ENCODE measurements at regions not wholly inside any gene's neighbourhood (a gene's known extent, or its start where the extent isn't known, plus 50 kb on each side); places are given as distances from the start of the nearest gene placed in this dataset.
"Not testable (repeated sequence)": the region's sequence is repeated elsewhere in the genome, so short reads cannot be mapped to it uniquely, and the experiment has no call there.

DNA sequence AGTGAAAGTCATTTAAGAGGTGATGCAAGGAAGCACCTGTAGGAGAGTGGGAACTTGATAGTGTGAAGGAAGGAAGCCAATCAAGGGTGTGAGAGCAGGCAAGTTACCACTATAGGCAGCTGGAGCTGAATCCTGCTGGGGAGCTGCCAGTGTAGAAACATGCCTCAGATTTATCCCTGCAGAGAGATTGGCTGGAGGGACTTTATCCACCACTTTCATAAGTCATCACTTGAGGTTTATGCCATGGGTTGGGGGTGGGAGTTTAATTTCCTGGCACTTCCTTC, 443.6 kb downstream of the PLPP3 start:
- DNase-seq (ENCODE audit: missing footprints), result no peak
- no peak for ATAC-seq
- intact Hi-C loops (cut with DNase I), result no loop called here

DNA sequence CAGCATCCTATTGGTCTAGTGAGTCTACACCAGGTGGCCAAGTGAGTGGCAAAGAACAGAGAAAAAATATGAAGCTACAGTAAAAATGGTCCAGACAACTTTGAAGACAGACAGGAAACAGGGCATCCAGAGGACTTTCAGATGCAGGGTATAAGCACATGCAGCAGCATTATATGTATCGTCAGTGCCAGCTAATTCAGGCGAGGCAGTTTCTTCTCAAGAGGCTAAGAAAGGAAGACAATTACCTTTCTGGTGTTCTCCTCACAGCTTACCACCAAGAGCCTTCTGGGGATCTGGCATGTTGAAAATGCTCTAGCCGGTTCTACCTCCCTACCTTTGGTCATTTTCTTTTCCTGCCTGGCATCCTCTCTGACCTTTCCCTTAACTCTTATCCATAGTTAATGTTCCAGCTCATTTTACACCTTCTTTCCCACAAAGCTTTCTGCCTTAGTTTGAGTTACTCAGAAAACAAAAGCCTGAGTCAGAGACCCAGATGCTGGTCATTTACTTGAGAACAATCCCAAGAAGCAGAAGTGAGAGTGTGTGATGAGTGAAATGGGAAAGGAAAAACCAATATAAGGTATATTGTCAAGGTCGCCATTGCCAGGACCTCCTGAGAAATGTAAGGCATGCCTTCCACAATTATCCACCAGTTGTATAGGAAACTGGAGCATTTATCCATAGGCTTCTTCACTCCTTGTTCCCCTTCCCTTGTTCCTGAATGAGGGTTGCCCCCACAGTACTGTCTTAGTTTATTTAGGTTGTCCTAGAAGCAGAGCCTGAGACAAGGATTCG, 444.1 kb downstream of the PLPP3 start:
- intact Hi-C loops (cut with DNase I), result no loop called here
- DNase-seq (ENCODE audit: missing footprints) (no peak), ATAC-seq (no peak)

DNA sequence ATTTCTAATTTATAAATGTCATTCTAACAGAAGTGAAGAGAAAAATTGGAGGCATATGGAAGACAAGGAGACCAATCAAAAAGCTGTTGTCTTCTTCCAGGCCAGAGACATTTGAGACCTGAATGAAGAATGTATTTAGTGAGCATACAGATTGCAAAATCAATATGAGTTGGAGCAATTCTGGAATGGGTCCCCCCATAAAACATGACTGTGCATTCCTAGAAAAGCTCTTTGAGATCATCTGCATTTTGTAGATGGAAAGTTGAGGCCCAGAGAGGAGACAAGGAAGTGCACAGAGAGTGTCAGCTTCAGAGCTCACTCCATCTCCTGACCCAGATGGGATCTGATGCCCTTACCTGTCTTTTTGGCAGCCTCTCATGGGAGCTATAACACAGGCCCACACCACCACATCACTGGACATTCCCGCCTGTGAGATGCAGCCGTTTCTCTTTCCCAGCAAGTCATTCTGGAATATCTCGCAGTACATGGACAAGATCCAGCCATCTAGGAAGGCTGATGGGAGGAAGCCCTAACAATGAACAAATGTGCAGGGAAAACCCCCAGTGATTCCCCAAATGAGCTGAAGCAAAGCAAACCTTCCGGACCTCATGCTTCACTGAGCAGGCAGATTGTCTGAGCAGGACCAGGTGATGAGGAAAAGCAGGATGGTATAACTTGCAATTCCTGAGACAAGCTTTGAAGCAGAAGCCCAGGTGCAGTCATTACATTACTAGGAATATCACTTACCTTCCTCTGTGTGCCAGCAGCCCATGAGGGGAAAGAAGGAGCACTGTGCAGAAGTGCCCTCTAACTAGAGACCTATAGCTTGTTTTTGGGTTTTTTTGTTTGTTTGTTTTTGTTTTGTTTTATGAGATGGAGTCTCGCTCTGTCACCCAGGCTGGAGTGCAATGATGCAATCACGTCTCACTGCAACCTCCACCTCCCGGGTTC, 445.6 kb downstream of the PLPP3 start:
- no peak for DNase-seq (ENCODE audit: missing footprints)
- ATAC-seq, result no peak
- intact Hi-C loops (cut with DNase I), result no loop called here

DNA sequence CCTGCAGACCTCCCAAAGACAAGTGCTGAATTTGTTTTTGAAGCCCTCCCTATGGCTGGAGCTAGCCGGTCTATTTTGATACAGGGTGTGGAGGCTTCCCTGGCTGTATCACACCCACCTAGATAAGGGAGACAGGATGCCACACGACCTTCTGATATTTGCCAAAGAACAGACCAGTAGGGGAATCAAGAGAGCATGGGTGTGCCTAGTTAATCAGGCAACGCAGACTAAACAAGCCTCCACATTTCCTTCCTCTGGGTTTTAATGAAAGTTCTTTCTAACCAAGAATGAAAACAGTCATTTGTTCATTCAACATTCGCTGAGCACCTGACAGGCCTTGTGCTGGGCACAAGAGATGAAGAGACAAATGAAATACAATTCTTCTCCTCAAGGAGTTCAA, 446.8 kb downstream of the PLPP3 start:
- DNase-seq (ENCODE audit: missing footprints) (no peak), ATAC-seq (peak; percentile 54)
- intact Hi-C loops (cut with DNase I), result no loop called here

DNA sequence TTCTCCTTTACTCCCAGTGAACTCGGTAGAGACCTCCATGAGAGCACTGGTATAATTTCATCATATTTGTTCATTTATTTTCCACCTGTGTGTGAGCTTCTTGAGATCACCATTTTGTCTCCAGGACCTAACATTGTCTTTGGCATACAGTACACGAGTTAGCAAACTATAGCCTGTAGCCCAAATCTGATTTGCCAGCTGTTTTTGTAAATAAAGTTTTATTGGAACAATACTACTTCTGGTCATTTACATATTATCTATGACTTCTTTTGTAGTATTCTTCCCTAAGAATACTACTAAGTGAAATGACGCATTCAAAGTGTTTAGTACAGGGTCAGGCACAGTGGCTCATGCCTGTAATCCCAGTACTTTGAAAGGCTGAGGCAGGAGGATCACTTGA, 449.5 kb downstream of the PLPP3 start:
- no peak for DNase-seq (ENCODE audit: missing footprints)
- intact Hi-C loops (cut with DNase I), result no loop called here

DNA sequence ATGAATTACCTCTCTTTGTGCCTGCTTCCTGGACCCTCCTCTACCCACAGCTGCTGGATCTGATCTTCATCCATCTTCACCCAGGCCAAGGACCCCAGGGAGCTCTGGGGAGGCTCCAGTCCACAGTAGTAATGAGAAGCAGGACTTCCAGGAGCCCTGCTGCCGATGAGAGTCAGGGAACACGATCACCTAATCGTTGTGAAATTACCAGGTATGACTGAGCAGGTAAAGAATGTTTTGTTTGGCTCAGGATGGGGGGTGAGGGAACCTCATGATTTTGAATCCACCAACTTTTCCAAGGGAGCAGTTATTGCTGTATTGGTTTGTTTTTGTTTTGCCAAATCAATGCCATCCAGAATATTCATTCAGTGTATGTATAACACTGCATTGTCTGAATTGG, 454.0 kb downstream of the PLPP3 start:
- DNase-seq (ENCODE audit: missing footprints) (no peak), ATAC-seq (no peak)
- intact Hi-C loops (cut with DNase I), result no loop called here

More for the DNA sequence above, 449.5 kb downstream of the PLPP3 start:
- no peak for ATAC-seq

DNA sequence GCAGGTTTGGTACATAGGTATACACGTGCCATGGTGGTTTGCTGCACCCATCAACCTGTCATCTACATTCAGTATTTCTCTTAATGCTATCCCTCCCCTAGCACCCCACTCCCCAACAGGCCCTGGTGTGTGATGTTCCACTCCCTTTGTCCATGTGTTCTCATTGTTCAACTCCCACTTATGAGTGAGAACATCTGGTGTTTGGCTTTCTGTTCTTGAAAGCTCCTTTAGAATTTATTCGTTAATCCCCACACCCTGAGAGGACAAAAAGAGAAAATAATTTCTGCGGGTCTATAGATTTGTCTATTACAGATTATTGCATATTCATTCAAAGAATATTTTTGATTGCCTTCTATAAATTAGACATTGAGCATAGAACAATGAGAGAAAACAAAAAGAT, 455.5 kb downstream of the PLPP3 start:
- intact Hi-C loops (cut with DNase I), result no loop called here
- DNase-seq (ENCODE audit: missing footprints), result no peak
- no peak for ATAC-seq

DNA sequence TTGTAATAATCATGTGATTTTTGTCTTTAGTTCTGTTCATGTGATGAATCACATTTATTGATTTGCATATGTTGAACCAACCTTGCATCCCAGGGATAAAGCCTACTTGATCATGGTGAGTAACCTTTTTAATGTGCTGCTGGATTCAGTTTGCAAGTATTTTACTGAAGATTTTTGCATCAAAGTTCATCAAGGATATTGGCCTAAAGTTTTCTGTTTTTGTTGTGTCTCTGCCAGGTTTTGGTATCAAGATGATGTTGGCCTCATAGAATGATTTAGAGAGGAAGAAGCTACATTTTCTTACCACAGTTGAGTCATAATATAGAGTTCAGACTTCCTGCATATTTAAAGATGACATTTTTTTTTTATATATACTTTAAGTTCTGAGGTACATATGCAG, 455.9 kb downstream of the PLPP3 start:
- ATAC-seq (no peak), DNase-seq (ENCODE audit: missing footprints) (no peak)
- intact Hi-C loops (cut with DNase I), result no loop called here

DNA sequence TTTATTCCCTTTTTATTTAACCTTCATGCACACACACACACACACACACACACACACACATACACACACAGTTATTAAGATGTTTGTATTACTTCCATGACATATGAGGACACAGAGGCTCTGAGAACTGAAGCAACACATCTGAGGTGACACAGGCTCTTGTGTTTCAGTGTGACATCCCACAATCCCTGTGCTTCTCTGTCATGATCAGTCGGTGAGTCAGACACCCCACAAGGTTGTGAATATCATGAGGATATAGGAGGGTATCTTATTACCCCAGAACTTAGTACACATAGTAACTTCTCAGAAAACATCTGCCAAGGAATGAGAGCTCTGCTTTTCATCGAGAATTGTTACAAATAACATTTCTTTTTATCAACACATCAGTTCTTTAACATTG, 459.3 kb downstream of the PLPP3 start:
- DNase-seq (ENCODE audit: missing footprints) (no peak), ATAC-seq (no peak)
- intact Hi-C loops (cut with DNase I), result no loop called here

DNA sequence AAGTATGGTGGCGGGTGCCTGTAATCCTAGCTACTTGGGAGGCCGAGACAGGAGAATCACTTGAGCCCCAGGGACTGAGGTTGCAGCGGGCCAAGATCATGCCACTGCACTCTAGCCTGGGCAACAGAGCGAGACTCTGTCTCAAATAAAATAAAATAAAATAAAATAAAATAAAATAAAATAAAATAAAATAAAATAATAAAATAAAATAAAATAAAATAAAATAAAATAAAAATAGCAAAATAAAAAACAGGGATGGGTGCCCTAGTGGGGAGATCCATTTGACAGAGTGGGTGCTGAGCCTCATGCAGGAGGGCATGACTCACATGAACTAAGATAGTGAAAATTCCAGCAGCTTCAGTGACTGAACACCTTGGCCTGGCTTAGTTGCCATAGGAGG, 460.7 kb downstream of the PLPP3 start:
- ATAC-seq; intact Hi-C loops (cut with DNase I); DNase-seq (ENCODE audit: missing footprints): not testable (repeated sequence)

DNA sequence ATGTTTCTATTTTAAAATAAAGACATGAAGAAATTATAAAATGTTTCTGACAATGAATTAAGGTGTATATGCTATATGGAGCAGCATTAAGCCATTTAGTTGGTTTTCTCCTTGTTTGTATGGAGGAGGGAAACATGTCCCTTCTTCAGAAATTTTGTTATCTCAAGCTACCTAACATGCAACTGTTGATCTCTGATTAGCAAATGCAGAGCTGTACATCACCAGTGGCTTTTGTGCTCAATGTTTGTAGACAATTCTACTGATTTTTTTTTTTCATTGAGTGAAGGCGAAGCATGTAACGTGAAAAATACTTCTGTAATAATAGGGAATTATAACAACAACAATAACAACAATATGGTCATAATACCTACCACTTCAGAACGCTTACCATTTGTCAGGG, 463.7 kb downstream of the PLPP3 start:
- DNase-seq (ENCODE audit: missing footprints) (no peak), ATAC-seq (no peak)
- intact Hi-C loops (cut with DNase I), result no loop called here

DNA sequence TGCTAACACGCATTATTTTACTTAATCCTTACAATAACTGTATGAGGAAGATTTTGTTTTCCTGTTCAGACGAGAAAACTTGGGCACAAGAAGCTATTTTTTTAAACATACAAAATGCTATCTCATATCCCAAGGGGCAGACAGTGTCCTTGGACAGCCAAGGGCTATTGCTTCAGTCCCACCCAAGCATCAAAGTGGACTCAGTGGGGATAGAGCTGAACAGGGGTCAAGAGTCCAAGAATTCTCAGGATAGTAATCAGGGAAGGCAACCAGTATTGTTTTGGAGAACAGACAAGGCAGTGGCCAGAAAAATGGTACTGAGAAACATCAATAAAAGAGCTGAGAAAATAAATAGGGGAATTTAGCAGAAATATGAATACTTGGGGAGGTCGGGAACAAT, 465.7 kb downstream of the PLPP3 start:
- no peak for DNase-seq (ENCODE audit: missing footprints)
- intact Hi-C loops (cut with DNase I), result no loop called here
- peak; percentile 87 for ATAC-seq

DNA sequence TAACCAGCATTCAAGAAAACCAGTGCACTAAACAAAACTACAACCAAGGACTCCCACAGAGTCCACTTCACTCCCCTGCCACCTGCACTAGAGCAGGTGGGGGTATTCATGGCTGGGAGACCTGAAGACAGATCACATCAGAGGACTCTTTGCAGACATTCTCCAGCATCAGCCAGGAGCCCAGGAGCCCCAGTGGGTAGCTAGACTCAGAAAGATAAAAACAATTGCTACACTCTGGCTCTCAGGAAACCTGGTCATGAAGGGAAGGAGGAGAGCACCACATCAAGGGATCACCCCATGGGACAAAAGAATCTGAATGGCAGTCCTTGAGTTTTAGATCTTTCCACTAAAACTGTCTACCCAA, 472.1 kb downstream of the PLPP3 start:
- intact Hi-C loops (cut with DNase I), result no loop called here

DNA sequence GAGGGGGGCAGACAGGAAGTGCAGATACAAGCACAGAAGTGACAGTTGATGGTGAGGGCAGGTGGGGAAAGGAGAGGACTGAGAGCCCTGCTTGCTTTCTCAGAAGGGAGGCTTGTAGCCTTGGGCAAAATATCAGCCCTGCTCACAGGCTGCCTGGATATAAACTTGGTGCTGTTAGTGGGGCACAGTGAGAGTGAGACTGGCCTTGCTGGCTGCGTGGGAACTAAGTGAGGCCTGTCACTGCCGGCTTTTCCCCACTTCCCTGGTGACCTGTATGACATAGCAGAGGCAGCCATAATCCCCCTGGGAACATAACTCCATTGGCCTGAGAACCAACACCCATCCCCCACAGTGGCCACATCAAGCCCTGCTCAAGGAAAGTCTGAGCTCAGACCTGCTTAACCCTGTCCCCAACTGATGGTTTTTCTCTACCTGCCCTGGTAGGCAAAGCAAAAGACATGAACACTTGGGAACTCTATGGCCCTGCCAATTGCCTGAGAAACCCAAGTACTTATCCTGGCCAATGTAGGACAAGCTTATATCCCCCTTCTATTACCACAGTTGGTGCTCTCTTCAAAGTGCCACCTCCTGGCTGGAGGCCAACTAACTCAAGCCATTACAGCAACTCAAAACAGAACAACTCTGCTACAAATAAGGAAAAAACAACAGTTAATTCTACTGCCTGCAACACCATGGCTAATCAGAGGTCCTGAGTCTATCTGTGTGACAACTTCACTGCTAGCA, 472.7 kb downstream of the PLPP3 start:
- DNase-seq (ENCODE audit: missing footprints) (peak; percentile 5), ATAC-seq (no peak)
- intact Hi-C loops (cut with DNase I), result no loop called here

More for the DNA sequence above, 472.1 kb downstream of the PLPP3 start:
- no peak for DNase-seq (ENCODE audit: missing footprints)
- no peak for ATAC-seq

DNA sequence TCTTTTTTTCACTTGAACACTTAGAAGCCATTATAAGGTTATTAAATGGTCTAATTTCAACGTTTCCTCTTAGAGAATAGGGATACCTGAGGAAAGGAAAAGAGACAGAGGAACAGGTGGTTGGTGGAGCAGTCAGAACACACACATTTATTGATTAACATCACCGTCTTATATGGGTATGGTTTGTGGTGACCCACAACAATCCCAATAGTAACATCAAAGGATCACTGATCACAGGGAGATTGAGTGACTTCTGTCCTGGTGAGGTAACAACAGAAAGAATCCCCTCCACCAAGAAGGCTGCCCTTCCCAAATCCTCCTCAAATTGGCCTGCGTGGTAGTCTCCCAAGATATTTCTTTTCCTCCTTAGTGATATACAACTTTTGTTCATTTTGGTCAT, 474.0 kb downstream of the PLPP3 start:
- intact Hi-C loops (cut with DNase I), result no loop called here
- no peak for DNase-seq (ENCODE audit: missing footprints)
- ATAC-seq, result no peak

DNA sequence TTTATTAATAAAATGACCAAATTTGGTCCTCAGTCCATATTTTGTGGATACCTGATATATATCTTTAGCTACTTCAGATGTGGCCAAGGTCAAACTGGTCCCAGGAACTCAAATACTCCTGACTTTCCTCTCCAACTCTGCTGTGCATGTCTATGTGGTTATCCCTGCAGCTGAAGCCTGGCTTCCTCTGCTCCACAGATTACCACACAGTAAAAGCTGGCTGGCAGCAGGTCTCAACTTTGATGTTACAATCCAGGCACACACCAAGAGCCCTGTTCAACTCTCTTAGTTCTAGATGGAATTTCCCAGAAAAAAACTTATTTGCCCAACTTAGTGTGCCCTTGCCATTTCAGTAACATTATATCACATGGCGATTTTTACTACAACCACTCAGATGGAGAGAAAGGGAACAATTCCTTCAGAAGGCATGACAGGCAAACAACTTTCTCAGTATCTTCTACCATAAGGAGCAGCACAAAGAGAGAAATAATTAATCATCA, 479.5 kb downstream of the PLPP3 start:
- no peak for ATAC-seq
- intact Hi-C loops (cut with DNase I), result no loop called here
- no peak for DNase-seq (ENCODE audit: missing footprints)

DNA sequence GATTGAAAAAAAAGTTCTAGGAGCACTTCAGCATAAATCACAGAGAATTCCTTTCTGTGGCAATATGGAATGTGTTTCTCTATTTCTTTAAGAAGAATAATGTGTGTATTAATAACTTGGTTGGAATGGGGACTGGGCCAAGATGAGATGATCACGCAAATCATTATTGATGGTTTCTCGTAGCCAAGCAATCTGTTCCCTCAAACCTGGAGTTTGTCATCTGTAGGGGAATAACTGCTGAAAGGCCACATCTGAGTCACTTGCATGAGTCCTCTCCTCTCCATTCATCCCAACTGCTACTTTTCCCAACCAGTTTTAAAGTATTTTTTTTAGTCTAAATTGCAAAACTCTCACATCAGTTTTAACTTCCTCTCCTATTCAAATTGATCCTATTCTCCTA, 480.4 kb downstream of the PLPP3 start:
- intact Hi-C loops (cut with DNase I), result no loop called here

DNA sequence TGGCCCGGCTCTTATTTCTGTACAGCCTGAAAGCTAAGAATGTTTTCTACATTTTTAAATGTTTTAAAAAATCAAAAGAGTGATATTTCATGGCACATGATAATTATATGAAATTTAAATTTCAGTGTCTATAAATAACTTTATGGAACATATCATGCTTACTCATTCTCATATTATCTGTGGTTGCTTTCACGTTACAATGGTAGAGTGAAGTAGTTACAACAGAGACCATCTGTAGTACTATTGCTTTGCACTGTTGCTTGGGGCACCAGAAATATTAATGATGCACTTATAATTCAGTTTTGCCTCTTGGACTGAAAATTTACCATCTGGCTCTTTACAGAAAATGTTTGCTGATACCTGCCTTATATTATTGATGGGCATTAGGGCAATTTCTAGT, 481.6 kb downstream of the PLPP3 start:
- intact Hi-C loops (cut with DNase I), result no loop called here
- DNase-seq (ENCODE audit: missing footprints) (no peak), ATAC-seq (no peak)

More for the DNA sequence above, 480.4 kb downstream of the PLPP3 start:
- DNase-seq (ENCODE audit: missing footprints), result no peak
- no peak for ATAC-seq

All from Right ventricle myocardium inferior (tissue), 1 donor.